ENCODE measurements at regions not wholly inside any gene's neighbourhood (a gene's known extent, or its start where the extent isn't known, plus 50 kb on each side); places are given as distances from the start of the nearest gene placed in this dataset.

GRCh38 chr2:64287202-64287740 is 143.1 kb upstream of the PELI1 start:
- no peak for DNase-seq

- DNase-seq, result no peak
Observed at GRCh38 chr2:64288321-64289193, 144.3 kb upstream of the PELI1 start.

- no peak for DNase-seq
Observed at GRCh38 chr2:64289251-64289650, 145.0 kb upstream of the PELI1 start.

GRCh38 chr2:64289737-64290136 is 145.5 kb upstream of the PELI1 start:
- DNase-seq, result no peak

DNA sequence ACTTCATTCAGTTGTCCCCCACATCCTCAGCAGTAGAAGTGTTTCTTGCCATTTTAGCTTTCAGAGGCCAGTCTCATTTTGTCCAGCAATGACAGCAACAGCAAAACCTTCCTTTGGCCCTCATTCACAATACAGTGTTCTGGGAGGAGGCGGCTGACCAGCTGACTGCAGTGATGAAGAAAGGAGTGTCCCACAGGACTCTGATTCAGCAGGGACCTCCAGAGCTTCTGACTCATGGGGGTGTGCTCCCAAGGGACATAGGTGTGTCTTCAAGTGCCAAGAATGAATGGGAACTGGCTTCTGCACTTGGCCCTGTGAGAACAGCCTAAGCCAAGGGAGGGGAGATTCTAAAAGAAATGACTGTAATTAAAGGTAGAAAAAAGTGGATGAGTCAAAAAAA is 147.0 kb upstream of the PELI1 start:
- DNase-seq, result no peak

- no peak for DNase-seq
Observed at GRCh38 chr2:64295326-64296139, 151.3 kb upstream of the PELI1 start.

DNA sequence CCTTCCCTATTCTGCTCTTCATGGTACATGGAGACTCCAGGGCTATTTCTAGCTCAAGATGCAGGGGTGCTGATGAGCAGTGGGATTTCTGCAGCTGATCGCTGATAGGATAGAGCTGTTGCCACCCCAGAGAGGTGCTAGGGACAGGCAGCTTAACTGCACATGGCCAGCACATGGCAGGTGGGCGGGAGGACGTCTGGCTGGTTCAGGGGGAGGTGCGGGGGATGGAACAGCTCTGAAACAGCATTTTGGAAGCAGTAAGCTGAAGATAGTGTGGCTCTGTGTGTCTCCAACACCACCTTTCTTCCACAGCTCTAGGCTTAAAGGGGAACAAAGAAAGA is 151.9 kb upstream of the PELI1 start:
- DNase-seq, result no peak

DNA sequence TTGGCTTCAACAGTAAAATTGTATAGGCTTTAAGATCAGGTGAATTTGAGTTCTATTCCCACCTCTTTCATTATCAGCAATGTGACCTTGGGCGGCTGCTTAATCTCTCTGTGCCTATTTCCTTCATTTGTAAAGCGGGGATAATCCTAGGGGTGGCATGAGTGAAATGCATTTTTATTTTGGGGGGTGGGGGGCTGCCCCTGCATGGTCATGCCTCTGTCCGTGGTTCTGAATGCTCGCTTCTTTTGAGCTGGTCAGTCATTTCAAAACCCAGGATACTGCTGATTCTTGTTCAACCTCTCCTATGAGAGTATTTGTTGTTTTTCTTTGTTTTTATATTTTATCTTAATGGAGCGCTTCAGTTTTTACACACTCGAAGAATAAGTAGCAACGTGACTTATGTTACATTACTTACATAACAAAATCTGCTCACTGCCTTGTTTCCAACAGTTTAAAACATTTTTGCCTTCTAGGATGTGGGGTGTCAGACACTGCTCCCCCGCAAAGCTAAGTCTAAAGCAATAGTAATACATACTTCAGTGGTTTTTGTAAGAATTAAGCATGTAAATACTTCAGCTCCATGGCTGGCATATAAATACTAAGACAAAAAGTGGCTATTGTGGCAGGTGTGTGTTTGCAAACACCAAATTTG is 152.6 kb upstream of the PELI1 start:
- no peak for DNase-seq

DNA sequence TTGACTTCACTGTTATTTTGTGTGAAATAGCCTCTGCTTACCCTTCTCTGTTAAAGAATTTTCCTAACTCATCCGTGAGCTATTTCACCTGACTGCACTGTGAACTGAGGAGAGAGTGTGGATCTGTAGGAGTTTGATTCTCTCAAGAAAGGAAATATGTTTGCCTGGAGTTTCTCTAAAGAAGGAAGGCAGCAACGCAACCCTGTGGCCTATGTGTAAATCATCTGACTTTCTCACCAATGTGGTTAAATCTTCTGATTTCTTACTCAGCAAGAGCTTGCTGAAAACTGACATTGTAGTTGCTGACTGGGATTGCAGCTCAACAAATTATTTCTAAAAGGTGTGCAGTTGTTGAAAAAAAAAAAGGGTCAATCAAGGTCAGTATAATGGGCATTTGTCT is 153.9 kb upstream of the PELI1 start:
- no peak for DNase-seq

DNA sequence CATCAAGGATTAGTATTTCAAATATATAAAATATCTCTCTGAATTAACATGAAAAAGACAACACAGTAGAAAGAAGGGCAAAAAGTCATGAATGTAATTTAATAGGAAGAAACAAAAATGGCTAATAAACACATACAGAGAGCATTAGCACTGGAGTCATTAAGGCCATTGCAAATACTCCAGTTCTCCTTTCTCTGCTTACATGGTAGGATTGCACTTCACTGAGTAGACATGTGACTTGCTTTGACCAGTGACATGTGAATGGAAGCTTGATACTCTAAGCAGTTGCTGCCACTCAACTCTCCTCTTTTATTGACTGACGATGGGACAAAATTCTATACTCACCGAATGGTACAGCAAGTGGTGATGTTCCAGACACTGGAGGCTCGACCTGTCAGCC is 153.9 kb upstream of the LGALSL start:
- no peak for DNase-seq

- DNase-seq, result no peak
Observed at GRCh38 chr2:64303250-64303649, 150.7 kb upstream of the LGALSL start.

DNA sequence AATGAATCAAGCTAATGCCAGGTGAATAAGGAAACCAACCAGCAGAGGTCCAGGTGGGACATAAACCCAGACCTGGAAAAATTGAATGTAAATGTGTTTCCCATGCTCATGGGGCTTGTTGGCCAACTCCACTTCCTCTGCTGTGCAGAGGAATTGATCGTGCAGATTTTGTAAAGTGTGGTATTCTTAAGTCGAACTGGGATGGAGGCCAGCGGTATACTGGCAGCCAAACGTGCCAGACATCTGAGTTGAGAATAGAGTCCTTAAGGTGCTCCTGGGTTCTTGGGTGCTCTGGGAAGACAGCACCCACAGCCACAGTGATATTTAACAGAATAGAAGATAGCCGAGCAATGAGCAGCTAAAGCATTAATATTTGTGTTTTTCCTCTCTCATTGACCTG is 146.5 kb upstream of the LGALSL start:
- DNase-seq, result no peak

- no peak for DNase-seq
Observed at GRCh38 chr2:64311191-64311910, 142.6 kb upstream of the LGALSL start.

DNA sequence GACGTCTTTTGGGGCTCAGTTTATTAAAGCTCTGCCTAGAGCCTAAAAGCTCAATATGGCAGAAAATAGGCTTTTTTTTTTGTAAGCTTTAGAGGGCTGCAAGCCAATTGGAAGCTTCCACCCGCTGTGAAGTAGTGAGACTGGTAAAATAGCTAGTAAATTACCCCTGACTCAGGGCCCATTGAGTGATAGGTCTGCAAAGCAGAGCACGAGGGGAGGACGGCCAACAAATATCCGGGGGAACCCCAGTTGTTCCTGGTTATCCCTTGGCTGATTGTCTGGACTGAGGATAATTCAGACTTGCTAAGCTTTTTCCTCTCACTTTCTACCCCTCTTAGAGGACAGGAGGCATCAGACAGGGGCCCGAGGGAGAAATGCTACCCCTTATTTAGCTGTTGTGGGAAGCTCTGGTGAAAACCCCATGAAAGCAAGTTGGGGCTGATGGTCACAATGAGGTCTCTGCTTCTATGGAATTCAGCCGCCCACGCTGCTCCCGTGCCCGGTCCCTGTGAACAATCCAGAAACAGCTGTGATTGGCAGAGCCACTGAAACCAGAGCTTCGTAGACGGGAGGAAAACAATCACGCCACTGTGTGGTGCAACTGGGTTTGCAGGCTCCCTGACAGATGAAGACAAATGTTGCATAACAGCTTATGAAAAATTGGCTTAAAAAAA is 141.9 kb upstream of the LGALSL start:
- no peak for DNase-seq

DNA sequence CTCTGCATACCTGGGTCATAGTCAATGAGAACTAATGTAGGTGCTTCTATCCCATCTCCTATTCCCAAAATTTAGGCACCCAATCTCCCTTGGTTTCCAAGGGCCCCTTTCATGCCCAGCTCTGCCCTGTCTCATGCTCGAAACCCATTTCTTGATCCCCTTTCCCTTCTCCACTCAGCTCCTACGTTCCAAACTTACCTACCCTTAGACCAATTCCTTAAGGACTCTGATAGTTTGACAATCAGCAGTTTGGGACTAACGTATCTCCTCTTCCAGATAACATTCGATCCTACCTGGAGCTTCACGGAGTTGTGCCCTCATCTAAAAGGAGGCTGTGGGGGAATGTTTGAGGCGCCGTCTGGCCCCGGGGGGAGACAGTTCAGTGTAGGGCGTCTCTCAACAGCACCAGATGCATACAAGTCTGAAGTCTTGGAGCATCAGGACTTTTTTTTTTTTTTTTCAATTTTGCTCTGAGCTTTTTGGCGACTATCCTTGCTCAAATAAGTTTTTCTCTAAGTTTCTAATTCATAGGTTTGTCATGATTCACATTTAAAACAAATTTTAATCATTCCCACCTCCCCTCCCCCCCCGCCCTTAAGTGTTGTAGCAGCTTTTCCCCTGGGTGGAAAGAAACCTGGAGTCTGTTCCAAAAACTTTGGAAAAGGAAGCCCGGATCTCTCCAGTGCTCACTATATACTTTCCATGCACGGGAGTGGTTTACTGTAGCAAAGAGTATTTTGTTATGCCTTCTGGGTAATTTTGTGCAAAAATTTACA is 141.2 kb upstream of the LGALSL start:
- no peak for DNase-seq

- DNase-seq, result no peak
Observed at GRCh38 chr2:64313398-64313723, 140.6 kb upstream of the LGALSL start.

DNA sequence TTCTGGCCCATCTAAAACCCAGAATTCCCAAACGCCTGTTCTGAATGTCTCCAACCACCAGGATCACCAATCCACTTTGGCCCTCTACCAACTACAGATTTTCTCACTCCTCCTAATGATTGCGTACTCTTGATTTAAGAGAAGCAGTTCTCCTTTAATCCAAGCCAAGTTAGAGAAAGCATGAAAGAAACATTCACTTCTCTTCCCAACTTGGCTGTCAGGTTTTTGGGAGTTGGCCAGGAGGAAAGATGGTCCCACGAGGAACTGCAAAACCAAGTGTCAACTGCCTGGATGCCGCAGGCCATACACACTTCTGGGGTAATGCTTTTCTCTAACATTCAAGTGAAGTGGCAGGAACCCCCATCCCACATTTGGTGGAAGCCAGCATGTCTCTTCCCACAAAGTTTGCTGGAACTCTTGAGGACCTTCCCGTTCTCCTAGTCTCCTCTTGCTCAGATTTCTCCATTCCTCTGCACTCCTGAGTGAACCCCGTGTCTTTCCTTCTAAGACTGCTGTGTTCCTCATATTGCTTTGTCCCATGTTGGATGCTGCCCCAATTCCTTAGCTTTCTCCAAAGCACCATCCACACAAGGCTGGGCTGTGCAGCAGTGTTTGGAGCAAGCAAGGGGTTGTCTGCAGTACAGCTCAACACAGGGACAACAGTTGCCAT is 138.5 kb upstream of the LGALSL start:
- DNase-seq, result no peak

DNA sequence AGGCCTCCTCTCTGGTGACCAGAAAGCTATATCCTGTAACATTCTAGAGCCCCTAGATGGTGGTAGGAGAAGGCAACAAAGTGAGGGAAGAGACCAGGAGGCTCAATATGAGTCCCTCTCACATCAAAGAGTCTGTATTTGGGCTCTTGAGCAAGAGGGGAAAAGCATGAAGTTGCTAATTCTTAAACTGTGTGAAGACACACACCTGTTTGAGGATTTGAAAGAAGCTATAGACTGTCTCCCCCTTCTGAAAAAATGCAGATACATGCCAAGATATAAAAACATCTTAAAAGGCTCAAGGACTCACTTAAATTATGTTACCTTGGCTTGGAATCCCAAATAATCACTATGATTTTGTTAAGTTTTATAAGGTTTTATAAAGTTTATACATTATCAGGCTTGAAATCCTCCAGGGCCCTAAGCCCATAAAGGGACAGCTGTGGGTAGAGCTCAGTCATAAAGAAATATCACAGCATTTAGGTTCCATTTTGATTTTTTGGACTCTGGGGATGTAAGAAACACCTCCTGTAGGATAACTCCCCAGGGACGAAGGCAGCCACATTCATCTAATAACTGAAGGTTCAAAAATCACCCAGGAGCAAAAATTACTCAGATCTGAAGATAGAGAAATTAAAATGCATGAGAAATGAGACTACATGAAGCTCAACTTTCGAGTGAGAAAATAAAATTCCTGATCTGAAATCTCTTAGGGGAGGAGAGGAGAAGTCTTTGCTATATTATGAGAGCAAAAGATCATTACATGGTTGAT is 136.1 kb upstream of the LGALSL start:
- no peak for DNase-seq

DNA sequence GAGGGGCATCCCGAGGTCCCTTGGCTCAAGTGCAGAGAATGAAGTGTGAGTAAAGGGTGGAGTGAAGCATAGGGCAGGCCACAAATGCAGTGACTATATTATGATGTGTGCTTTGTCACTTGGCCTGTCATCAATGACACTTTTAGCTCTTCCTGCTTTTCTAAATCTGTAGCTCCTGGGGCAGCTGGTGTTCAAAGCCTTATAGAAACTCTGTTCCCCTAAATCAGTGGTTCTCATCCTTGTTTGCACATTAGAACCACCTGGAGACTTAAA is 135.6 kb upstream of the LGALSL start:
- no peak for DNase-seq

DNA sequence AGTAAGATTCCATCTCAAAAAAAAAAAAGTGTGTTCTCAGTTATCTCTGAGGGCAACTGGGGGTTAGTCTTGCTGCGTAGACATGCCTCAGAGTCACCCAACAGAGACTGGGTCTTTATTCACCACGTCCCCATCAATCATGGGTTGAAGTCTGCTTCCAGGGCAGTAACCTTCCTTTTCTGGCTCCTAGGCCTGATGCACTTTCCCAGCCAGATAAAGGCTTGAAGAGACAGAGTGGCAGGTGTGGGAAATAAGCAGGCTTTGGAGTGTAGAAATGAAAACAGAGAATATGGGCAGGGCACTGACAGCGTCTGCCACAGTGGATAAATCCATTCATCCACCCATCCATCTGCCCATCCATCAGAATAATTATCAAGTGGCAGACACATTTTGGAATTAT is 134.1 kb upstream of the LGALSL start:
- DNase-seq, result peak; percentile 7

- DNase-seq, result no peak
Observed at GRCh38 chr2:64322433-64322832, 131.5 kb upstream of the LGALSL start.
